ENCODE measurements at regions not wholly inside any gene's neighbourhood (a gene's known extent, or its start where the extent isn't known, plus 50 kb on each side); places are given as distances from the start of the nearest gene placed in this dataset.

DNA sequence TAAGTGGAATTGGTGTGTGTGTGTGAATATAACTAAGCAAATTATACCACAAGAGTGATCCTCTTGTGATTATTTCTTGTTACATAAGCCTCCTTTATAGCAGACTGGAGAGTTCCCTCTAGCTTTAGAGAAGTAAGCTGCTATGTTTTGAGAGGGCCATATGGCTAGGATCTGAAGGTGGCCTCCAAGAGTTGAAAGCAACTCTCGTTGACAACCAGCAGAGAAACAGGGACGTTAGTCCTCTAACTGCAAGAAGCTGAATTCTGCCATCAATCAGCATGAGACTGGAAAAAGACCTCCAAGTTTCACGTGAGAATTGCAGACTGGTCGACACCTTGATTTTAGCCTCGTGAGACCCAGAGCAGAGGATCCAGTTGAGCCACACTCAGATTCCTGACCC lies 278.5 kb upstream of the ZNF717 start:
- no peak for DNase-seq (ENCODE audit: low read depth in 3 of 3)

- DNase-seq (ENCODE audit: low read depth in 3 of 3) = no peak
These were observed 280.6 kb upstream of the ZNF717 start for GRCh38 chr3:76065964-76066363.

DNA sequence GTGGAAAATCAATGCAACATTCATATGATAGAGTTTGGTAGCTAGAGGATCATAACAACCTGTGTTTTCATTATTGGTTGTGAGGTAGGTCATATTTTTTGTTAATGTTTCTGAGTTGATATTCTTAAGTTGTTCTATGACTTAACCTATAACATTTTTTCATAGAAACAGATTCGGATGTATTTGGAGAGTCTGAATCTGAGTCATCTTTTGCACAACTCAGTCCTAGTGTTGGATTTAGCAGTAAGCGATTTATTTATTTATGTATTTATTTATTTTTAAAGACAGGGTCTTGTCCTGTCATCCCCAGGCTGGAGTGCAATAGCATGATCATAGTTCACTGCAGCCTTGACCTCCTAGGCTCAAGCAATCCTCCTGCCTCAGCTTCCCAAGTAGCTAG lies 292.8 kb upstream of the ZNF717 start:
- no peak for DNase-seq (ENCODE audit: low read depth in 3 of 3)

DNA sequence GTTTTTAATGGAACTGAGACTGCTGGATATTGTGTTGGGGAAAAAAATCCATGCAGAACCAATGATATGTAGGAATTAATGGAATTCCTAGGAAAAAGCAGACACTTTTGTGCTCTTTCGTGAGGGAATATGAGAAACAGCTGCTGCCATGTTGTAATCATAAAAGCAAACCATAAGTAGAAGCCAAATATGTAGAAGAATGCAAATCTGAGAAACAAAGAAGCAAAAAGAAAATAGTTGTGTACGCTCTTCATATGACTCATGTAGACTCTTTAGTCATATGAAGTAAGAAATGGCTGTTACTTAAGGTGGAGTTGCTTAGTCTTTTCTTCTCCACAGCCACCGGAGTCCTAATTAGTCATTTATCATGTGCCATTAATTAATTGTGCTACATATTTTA lies 298.6 kb upstream of the ZNF717 start:
- DNase-seq (ENCODE audit: low read depth in 3 of 3) = no peak

DNA sequence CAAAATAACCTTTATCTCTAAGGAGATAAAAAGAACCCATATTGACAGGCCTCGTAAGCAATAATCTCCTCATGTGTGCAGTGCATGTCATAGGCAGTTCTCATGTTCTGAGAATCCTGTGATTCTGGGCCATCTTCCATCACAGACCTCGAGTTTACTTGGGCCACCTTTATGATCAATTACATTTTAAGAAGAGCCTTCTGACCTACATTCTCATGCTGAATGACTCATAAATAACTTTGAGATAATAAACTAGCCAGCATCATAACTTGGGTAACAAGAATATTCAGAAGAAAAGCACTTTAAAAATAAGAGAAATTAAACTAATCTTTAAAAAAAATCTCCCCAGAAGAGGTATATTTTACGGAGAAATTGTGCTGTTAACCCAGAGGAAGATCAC lies 310.7 kb upstream of the ZNF717 start:
- DNase-seq (ENCODE audit: low read depth in 3 of 3) = no peak

GRCh38 chr3:76096836-76097588 lies 311.7 kb upstream of the ZNF717 start:
- no peak for DNase-seq (ENCODE audit: low read depth in 3 of 3)

- DNase-seq (ENCODE audit: low read depth in 3 of 3) = no peak
These were observed 312.2 kb upstream of the ZNF717 start for GRCh38 chr3:76097589-76097969.

GRCh38 chr3:76099956-76100355 lies 314.6 kb upstream of the ZNF717 start:
- no peak for DNase-seq (ENCODE audit: low read depth in 3 of 3)

DNA sequence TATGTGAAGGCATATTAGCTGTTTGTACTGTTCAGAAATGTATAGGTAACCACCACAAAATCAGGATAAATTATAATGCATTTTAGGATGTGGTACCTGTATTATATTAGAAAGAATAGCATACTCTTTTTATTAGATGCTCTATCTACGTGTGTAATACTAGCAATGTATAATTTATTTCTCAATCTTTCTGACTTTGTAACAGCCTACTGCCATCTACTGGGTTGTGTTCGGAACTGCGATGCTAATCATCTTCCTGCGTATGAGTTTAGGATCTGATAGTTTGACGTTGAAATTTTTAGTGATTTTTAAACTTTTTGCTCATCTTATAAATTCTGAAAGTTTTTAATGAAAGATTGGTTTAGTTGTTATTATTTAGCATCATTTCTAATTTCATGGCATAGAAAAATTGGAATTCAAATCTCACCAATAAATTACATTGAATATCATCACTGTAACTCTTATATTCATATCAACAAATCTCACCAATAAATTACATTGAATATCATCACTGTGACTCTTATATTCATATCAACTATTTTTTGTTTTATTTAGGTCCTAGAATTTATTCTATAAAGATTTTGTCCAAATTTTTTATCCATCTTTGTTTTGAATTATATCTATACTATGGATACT lies 322.7 kb upstream of the ZNF717 start:
- DNase-seq (ENCODE audit: low read depth in 3 of 3) = no peak

DNA sequence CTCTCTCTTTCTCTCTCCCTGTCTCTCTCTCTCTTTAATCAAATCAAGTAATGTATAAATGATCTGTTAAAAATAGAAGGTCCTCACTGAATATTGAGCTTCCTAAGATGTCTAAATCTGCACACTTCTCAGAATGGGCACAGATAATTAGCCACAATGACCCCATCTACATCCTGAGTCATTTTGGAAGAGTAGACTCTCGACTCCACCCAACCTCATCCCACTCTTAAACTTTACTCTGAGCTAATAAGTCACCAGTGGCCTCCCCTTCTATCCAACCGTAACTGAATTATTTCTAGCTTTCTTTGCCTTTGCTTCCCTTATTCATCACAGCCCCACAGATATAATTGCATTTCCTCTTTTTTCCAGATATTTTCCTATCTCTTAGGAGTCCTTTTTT lies 326.5 kb upstream of the ZNF717 start:
- DNase-seq (ENCODE audit: low read depth in 3 of 3) = no peak

GRCh38 chr3:76122007-76122406 lies 336.7 kb upstream of the ZNF717 start:
- DNase-seq (ENCODE audit: low read depth in 3 of 3) = no peak

GRCh38 chr3:76129441-76129840 lies 344.1 kb upstream of the ZNF717 start:
- DNase-seq (ENCODE audit: low read depth in 3 of 3) = no peak

DNA sequence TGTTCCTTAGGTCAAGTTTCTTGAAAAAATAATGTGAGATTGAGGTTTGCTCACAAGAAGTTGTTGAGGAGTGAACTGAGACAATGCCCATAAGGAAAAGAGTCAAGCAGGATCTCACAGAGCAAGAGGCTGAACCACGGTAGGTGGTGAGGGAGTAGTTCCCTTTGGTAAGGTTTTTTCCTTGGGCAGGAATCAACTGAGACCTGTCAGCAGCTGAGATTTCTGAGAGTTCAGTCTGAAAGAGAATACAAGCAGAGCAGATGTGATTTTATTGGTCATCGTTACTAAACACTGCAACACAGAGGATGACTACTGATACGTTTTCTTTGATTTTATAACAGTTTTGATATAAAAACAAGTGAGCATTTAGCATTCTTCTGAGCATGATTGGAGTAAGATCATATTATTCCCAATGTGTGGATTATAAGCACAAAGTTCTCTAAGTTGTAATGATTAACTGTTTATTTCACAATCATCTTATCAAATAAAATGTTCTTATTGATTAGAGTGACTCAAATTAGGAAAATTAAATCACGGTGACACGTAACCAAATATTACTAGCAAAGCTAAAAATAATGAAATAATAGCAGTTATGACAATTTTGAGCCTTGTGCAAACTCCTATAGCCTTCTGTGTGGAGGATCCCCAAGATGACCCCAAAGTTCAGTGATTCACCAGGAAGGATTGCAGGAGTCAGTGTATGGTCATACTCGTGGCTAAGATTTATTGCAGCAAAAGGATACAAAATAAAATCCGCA lies 346.2 kb upstream of the ZNF717 start:
- DNase-seq (ENCODE audit: low read depth in 3 of 3) = no peak

DNA sequence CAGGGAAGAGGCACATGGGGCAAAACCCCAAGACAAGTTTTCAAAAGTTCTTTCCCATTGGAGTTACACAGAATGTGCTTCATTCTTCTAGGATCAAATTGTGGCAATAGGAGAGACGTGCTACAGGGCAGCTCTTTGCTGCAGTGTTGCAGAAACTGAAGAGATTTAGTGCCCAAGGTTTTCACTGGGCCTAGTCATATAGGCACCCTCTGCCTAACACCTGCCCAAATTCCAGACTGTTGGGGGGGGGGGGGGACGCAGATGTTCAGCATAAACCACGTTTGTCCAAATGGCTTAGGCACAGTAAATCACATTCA lies 346.8 kb upstream of the ZNF717 start:
- no peak for DNase-seq (ENCODE audit: low read depth in 3 of 3)

GRCh38 chr3:76134166-76134565 lies 348.8 kb upstream of the ZNF717 start:
- no peak for DNase-seq (ENCODE audit: low read depth in 3 of 3)

- no peak for DNase-seq (ENCODE audit: low read depth in 3 of 3)
These were observed 353.6 kb upstream of the ZNF717 start for GRCh38 chr3:76138921-76139320.

- DNase-seq (ENCODE audit: low read depth in 3 of 3) = no peak
These were observed 362.5 kb upstream of the ZNF717 start for GRCh38 chr3:76147846-76148245.

DNA sequence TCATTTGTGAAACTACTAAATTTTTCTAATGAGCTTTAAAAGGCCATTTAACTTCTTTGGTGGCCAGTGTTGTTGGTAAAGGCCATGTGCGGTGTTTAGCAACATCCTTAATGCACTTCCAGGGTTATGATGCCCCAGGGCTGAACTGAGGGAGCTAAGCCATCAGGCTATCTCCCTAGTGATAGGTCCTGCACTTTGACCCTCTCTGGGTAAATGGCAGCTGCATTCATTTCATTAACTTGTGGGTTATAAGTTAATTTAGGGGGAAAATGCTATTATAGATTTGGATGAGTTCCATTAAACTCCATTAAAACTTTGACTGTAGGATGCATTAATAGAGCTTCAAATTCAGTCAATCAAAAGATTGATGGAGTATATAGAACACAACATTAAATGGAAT lies 366.7 kb upstream of the ZNF717 start:
- DNase-seq (ENCODE audit: low read depth in 3 of 3) = no peak

DNA sequence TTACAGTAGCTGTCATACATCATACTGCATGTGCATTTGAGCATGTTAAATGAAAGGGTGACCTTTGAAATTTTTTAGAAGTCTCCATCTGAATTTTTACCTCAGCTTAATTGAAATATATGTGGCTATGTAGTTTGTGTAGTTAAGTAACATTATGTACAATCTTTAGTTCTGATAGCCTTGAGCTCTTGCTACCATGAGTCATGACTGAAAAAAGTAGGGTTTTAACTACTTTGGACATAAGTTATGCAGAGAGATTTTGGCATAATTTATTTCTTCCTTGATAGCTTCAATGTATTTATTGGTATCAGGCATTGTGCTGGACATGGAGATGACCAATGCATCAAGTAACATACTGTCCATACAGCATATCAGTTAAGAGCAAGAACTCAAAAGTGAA lies 376.5 kb upstream of the ZNF717 start:
- DNase-seq (ENCODE audit: low read depth in 3 of 3) = no peak

GRCh38 chr3:76171647-76172046 lies 386.3 kb upstream of the ZNF717 start:
- no peak for DNase-seq (ENCODE audit: low read depth in 3 of 3)

DNA sequence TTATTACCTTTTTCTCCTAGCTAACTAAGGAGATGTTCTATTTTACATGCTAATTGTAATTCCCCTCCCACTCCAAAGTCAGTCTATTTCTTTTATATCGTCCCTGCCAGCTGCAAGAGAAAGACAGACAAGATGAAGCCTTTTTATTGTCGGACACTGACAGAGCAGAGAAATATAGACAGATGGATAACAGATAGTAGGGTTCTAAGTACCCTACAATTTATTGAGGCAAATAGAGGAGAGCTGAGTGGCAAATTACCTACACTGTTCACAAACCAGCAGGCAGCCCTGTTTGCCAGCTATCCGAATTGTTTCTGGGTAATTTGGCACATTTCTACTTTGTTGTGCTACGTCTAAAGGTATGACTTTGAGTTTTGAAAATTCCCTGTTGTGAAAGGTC lies 392.3 kb upstream of the ZNF717 start:
- DNase-seq (ENCODE audit: low read depth in 3 of 3) = no peak

GRCh38 chr3:76178412-76178811 lies 393.1 kb upstream of the ZNF717 start:
- no peak for DNase-seq (ENCODE audit: low read depth in 3 of 3)

DNA sequence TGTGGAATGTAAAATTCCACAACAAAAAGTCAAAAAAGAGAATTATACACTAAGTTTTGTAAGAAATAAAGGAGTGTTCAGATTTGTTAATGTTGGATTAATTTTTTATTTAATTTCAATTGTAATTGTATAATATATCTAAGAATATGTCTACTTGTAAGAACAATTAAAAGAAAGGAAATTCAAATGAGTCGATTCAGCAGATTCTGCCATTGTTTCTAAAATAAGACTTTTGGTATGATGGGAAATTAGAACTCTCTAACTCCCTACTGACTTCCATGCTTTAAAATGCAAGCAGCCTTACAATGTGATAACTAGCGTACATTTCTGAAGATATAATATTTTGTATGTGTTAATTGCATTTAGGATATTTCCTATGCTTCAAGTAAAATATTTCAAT lies 395.9 kb upstream of the ZNF717 start:
- DNase-seq (ENCODE audit: low read depth in 3 of 3) = no peak
